T-helper 17 cell (primary cell): ENCODE measurements at regions not wholly inside any gene's neighbourhood (a gene's known extent, or its start where the extent isn't known, plus 50 kb on each side); places are given as distances from the start of the nearest gene placed in this dataset.

Source experiments
- ATAC-seq: fragments of 150-1000 bp; cut with Tn5 transposase; 2 replicates; pipeline ENCODE4 v1.10.0; 2021; ENCODE audit warnings: mild to moderate bottlenecking, moderate library complexity
- DNase-seq, 3 donors: peaks; one replicate each; pipeline versions ENCODE4 v3.0.0 to v3.0.0-alpha.2; 2020 to 2021
- H3K9me3 ChIP-seq: one replicate; pipeline ENCODE4 v1.7.0; 2013; ENCODE audit warnings: low read length, mild to moderate bottlenecking; ENCODE audit not compliant: control insufficient read depth, poor library complexity, severe bottlenecking
- H3K27ac Mint-ChIP-seq: one replicate; pipeline ENCODE4 v1.8.0; 2022; ENCODE audit warnings: mild to moderate bottlenecking, moderate library complexity, mixed read lengths
- H3K27me3 Mint-ChIP-seq: one replicate; pipeline ENCODE4 v1.8.0; 2022; ENCODE audit warnings: mixed read lengths
- H3K36me3 Mint-ChIP-seq: one replicate; pipeline ENCODE4 v1.8.0; 2022; ENCODE audit warnings: low read depth, mixed read lengths
- H3K4me1 Mint-ChIP-seq: one replicate; pipeline ENCODE4 v1.8.0; 2022; ENCODE audit warnings: mild to moderate bottlenecking, mixed read lengths
- H3K4me3 Mint-ChIP-seq: one replicate; pipeline ENCODE4 v1.8.0; 2022; ENCODE audit warnings: mild to moderate bottlenecking, moderate library complexity, mixed read lengths

GRCh38 chr5:167804512-167805220 is 486.8 kb upstream of the WWC1 start:
- H3K4me3 Mint-ChIP-seq, result no peak overlapping the region
- no peak for ATAC-seq
- H3K27me3 Mint-ChIP-seq, result no peaks in the 10 kb centered on the region
- H3K36me3 Mint-ChIP-seq, result no peaks in the 10 kb centered on the region
- no peak for DNase-seq
- H3K27ac Mint-ChIP-seq, result no peak overlapping the region
- no peaks in the 10 kb centered on the region for H3K9me3 ChIP-seq
- H3K4me1 Mint-ChIP-seq, result no peaks in the 10 kb centered on the region

DNA sequence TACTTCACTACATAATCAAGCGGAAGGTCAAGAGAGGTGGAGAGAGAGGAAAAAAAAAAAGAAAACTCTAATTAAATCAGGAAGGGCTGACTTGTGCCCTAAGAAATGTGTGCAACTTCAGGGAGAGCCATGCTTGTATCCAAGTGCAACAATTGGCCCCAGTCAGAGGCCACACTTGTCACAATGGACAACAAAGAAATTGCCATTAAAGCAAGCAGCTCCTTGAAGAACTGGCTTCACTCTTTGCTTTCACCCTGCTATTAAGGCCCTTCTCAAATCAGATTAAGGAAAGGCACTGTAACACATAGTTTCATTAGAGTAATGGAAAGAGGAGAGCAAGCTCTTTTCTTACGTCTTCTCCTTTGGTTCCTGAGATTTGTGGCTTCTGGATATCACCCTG is 480.9 kb upstream of the WWC1 start:
- Mint-ChIP-seq H3K4me3 (no peak overlapping the region), H3K4me1 (no peaks in the 10 kb centered on the region), H3K36me3 (no peaks in the 10 kb centered on the region), H3K27me3 (no peaks in the 10 kb centered on the region), H3K27ac (no peak overlapping the region)
- H3K9me3 ChIP-seq, result no peaks in the 10 kb centered on the region
- DNase-seq (no peak), ATAC-seq (no peak)

DNA sequence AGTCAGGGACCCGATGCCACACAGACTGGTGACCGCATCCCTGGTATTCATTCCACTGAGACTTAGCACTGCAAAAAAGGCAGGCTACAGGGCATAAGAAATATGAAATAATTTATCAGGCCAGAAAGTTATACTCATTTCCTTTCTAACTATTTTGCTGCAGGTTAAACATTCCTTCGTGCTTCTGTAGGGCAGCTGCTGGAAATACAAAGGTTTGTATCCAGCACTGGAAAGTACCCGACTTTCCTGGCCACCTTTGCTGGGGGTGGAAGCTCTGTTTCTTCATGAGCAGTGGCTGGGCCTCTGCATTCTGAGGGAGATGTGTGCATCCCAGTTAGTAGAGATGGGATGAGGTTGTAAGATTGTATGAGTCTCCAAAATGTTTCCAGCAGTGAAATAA is 478.6 kb upstream of the WWC1 start:
- no peak overlapping the region for H3K27ac Mint-ChIP-seq
- no peak for ATAC-seq
- no peaks in the 10 kb centered on the region for H3K9me3 ChIP-seq
- no peaks in the 10 kb centered on the region for H3K27me3 Mint-ChIP-seq
- no peak overlapping the region for H3K4me3 Mint-ChIP-seq
- H3K36me3 Mint-ChIP-seq, result no peaks in the 10 kb centered on the region
- no peaks in the 10 kb centered on the region for H3K4me1 Mint-ChIP-seq
- DNase-seq, result no peak

DNA sequence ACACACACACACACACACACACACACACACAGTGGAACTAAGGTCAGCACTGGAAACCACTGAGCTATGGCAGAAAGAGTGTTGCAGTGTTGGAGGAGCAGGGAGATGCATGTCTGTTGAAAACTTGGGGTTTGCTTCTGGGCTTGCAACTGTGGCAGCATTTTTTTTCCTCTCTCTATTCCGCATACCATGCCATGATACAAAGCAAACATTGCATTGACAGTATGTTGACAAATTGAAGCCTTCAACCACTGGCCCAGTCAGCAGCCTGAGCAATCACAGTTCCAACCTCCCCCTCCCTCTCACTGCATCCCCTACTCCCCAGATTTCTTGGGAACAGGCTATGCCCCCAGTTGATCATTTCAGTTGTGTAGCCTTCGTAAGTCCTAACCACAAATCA is 478.1 kb upstream of the WWC1 start:
- no peak for DNase-seq

DNA sequence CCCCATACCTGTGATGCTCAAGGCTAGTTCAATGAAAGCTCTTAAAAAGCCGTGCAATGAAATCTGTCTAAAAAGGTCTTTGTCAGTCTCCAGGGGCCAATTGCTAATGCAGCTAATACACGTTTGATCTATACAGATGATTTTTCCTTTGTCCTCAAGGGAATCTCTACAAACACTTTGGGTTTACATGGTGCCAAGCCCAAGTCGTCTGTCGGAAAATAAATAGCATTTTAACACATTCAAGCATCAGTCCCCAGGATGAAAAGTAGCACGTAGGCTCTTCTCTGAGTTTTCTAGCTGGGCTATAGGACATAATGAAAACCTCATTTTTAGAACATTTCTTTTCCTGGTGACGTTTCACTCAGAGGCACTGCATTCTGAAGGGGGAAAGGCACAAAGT is 477.4 kb upstream of the WWC1 start:
- H3K27ac Mint-ChIP-seq, result no peak overlapping the region
- no peaks in the 10 kb centered on the region for H3K4me1 Mint-ChIP-seq
- no peak overlapping the region for H3K4me3 Mint-ChIP-seq
- no peak for DNase-seq
- H3K9me3 ChIP-seq, result no peaks in the 10 kb centered on the region
- ATAC-seq, result no peak
- no peaks in the 10 kb centered on the region for H3K36me3 Mint-ChIP-seq
- H3K27me3 Mint-ChIP-seq, result no peaks in the 10 kb centered on the region

More for the DNA sequence above, 478.1 kb upstream of the WWC1 start:
- ATAC-seq, result no peak
- Mint-ChIP-seq H3K27me3 (no peaks in the 10 kb centered on the region), H3K4me3 (no peak overlapping the region), H3K27ac (no peak overlapping the region), H3K4me1 (no peaks in the 10 kb centered on the region), H3K36me3 (no peaks in the 10 kb centered on the region)
- no peaks in the 10 kb centered on the region for H3K9me3 ChIP-seq

DNA sequence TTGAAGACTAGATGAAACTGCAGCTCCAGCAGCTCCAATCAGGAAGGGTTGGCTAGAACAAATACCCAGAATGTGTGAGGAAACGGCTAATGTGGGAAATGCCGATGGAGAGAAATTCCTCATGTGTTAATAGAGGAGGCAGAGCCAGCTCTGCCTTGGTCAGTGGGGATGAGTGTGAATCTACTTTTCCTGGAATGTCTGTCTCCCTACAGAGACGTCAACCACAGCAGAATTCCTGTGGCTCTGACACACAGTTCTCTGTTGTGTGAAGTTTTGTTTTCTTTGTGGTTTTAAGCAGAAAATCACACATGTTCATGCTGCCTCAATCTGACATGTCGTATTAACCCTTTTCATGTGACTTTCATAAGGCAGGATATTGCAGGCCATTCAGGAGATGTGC is 476.6 kb upstream of the WWC1 start:
- no peak for ATAC-seq
- no peaks in the 10 kb centered on the region for H3K4me1 Mint-ChIP-seq

DNA sequence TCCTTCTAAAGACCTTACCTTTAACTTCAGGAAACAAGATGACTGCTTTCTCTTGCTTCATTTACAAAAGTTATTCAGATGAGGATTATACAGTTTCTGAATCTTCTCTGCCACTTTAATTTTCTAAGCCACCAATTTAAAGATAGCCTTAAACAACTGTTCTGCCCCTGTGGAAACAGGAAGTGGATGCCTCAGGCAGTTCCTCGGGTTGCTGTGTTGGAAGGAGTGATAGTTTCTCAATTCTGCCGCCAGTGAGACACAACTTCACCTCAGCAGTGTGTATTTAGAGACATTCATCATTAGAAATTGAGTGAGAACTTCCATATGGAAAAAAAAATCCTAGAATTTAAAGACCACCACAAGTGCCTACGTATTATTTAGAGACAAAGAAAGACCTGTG is 475.1 kb upstream of the WWC1 start:
- DNase-seq (no peak), ATAC-seq (no peak)
- Mint-ChIP-seq H3K36me3 (no peaks in the 10 kb centered on the region), H3K27ac (no peak overlapping the region), H3K27me3 (no peaks in the 10 kb centered on the region), H3K4me3 (no peak overlapping the region), H3K4me1 (no peaks in the 10 kb centered on the region)
- no peaks in the 10 kb centered on the region for H3K9me3 ChIP-seq

More for the DNA sequence above, 476.6 kb upstream of the WWC1 start:
- H3K36me3 Mint-ChIP-seq, result no peaks in the 10 kb centered on the region
- H3K27ac Mint-ChIP-seq, result no peak overlapping the region
- H3K27me3 Mint-ChIP-seq, result no peaks in the 10 kb centered on the region
- no peak overlapping the region for H3K4me3 Mint-ChIP-seq
- no peaks in the 10 kb centered on the region for H3K9me3 ChIP-seq
- DNase-seq, result no peak

GRCh38 chr5:167816864-167817263 is 474.6 kb upstream of the WWC1 start:
- Mint-ChIP-seq H3K27me3 (no peaks in the 10 kb centered on the region), H3K4me1 (no peaks in the 10 kb centered on the region), H3K27ac (no peak overlapping the region), H3K36me3 (no peaks in the 10 kb centered on the region), H3K4me3 (no peak overlapping the region)
- no peak for ATAC-seq
- no peak for DNase-seq
- no peaks in the 10 kb centered on the region for H3K9me3 ChIP-seq

DNA sequence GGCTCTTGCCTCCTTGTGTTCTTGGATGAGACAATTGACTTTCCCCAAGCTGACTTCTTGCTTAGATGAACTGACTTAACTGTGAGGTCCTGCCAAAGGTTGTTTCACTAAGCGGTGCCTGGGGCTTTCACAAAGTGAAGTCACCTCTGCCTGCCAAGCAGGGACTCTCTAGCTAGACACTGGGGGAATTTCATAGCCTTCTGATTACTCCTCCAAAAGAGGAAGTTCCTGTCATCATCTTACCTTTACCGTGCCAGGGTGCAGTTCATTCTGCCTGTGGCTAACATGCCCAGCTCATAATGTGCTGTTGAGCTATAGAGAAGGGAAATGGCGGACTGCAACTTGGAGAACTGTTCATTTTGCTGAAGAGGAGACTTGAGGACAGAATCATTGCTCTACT is 472.0 kb upstream of the WWC1 start:
- no peaks in the 10 kb centered on the region for H3K9me3 ChIP-seq
- ATAC-seq (no peak), DNase-seq (no peak)
- Mint-ChIP-seq H3K27ac (no peak overlapping the region), H3K27me3 (no peaks in the 10 kb centered on the region), H3K36me3 (no peaks in the 10 kb centered on the region), H3K4me1 (no peaks in the 10 kb centered on the region), H3K4me3 (no peak overlapping the region)

DNA sequence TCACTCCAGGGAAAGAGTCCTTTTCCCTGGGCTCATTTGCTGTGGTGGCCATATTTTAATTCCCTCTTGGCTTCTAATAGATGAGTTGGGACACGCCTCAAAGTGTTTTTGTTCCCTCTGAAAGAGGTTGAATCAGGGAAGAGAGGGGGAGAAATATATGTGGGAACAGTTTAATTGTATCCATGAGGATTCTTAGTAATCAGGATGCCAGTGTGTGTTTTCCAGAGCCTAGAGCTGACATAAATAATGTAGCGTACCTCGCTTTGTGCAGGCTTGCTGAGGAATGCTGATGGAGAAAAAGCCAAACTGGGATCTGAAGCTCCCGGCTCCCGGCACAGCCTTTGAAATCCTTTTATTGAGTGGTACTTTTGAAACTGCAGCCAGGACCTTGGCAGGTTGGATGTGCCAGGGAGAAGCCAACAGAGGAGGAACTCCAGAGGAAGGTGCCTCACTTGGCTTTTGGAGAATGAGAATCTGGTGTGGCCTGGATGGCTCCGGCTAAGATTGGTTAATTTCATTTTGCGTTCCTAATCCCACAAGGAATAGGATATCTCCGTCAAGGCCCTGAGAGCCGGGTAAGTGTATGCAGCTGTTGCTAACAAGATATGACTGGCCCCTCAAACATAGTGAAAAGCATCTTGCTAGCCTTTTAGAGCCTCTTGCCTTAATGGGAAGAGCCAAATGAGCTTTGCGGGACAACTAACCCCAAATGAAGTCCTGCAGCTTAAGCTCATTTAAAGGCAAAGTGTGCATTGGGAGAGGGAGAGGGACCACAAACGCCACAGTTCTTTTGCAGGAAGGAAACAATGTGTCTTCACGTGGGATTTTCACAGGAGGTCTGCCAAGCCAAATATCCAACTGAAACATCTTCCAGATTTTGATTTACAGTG is 471.1 kb upstream of the WWC1 start:
- H3K9me3 ChIP-seq, result no peaks in the 10 kb centered on the region
- no peak overlapping the region for H3K27ac Mint-ChIP-seq
- H3K36me3 Mint-ChIP-seq, result no peaks in the 10 kb centered on the region
- H3K27me3 Mint-ChIP-seq, result no peaks in the 10 kb centered on the region
- no peak overlapping the region for H3K4me3 Mint-ChIP-seq
- DNase-seq, result no peak
- ATAC-seq, result no peak
- no peaks in the 10 kb centered on the region for H3K4me1 Mint-ChIP-seq

DNA sequence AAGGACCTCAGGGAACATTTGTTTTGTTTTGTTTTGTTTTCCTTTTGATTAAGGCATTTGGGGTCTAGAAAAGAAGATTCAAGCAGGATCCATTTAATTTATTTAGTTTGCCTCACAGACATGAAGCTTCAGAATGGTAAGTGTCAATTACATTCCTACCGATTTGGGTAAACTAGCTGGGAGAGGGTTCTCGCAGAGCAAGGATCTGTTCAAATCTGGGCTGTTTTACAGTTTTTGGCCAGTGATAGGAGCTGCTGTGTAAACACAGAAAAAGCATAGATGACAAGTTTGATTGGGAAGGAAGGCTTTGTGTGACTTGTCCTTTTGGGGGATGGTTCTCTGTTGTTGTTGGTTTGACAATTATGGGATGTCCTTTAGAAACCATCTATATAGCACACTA is 470.3 kb upstream of the WWC1 start:
- Mint-ChIP-seq H3K27me3 (no peaks in the 10 kb centered on the region), H3K36me3 (no peaks in the 10 kb centered on the region), H3K27ac (no peak overlapping the region), H3K4me3 (no peak overlapping the region), H3K4me1 (no peaks in the 10 kb centered on the region)
- no peak for DNase-seq
- ATAC-seq, result no peak
- no peaks in the 10 kb centered on the region for H3K9me3 ChIP-seq

DNA sequence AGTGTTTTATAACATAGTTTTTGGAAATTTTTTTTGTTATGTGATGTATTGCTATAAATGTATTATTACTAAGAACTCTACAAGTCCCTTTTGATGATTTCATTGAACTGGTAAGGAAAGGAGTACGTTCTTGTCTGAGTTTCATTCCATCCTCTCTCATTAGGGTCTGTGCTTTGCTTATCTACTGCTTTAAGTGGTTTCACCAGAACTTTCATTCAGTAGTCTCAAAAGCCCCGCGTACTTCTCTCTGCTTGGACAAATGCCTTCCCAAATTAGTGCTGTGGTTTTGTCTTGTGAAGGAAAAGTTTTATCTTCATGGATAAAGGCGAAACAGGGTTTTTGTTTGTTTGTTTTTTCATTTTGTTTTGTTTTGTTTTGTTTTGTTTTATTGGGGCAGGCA is 469.8 kb upstream of the WWC1 start:
- H3K4me3 Mint-ChIP-seq, result no peak overlapping the region
- H3K36me3 Mint-ChIP-seq, result no peaks in the 10 kb centered on the region
- no peaks in the 10 kb centered on the region for H3K9me3 ChIP-seq
- H3K27me3 Mint-ChIP-seq, result no peaks in the 10 kb centered on the region
- DNase-seq, result no peak
- H3K27ac Mint-ChIP-seq, result no peak overlapping the region
- H3K4me1 Mint-ChIP-seq, result no peaks in the 10 kb centered on the region
- ATAC-seq, result no peak

DNA sequence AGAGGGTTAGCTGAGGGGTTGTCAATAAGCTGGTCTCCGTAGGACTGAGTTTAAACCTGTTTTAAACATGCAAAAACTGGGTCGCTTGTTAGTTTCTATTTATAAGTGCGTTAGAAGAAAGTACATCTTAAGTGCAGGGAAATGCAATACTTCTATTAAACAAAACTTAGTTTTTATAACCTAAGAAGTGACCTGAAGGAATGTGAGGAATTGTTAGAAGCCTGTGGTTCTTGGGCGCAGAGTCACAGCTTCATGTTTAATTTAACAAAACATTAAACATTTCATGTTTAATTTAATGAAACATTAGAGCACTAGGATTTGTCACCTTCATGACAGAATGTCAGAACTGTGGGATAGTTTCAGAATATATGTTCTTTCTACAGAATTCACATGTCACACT is 469.2 kb upstream of the WWC1 start:
- H3K27ac Mint-ChIP-seq, result no peak overlapping the region
- H3K4me1 Mint-ChIP-seq, result no peaks in the 10 kb centered on the region

GRCh38 chr5:167823405-167823804 is 468.0 kb upstream of the WWC1 start:
- Mint-ChIP-seq H3K27ac (no peak overlapping the region), H3K4me3 (no peak overlapping the region), H3K36me3 (no peaks in the 10 kb centered on the region), H3K27me3 (no peaks in the 10 kb centered on the region), H3K4me1 (no peaks in the 10 kb centered on the region)
- H3K9me3 ChIP-seq, result no peaks in the 10 kb centered on the region
- ATAC-seq (no peak), DNase-seq (no peak)

More for the DNA sequence above, 469.2 kb upstream of the WWC1 start:
- no peaks in the 10 kb centered on the region for H3K9me3 ChIP-seq
- ATAC-seq (no peak), DNase-seq (no peak)
- H3K4me3 Mint-ChIP-seq, result no peak overlapping the region
- H3K36me3 Mint-ChIP-seq, result no peaks in the 10 kb centered on the region
- no peaks in the 10 kb centered on the region for H3K27me3 Mint-ChIP-seq
